ENCODE measurements at regions not wholly inside any gene's neighbourhood (a gene's known extent, or its start where the extent isn't known, plus 50 kb on each side); places are given as distances from the start of the nearest gene placed in this dataset.

GRCh38 chr7:67984326-67984725 is 987.7 kb downstream of the TYW1 start:
- FAIRE-seq (no peak), DNase-seq (ENCODE audit: low spot score) (no peak)

GRCh38 chr7:67989142-67989541 is 992.5 kb downstream of the TYW1 start:
- DNase-seq (ENCODE audit: low spot score) = no peak
- no peak for FAIRE-seq

- FAIRE-seq = no peak
These were observed 993.4 kb downstream of the TYW1 start for GRCh38 chr7:67990003-67990402.

GRCh38 chr7:67990716-67991115 is 994.1 kb downstream of the TYW1 start:
- DNase-seq (ENCODE audit: low spot score) = no peak
- no peak for FAIRE-seq

More at GRCh38 chr7:67990003-67990402, 993.4 kb downstream of the TYW1 start:
- no peak for DNase-seq (ENCODE audit: low spot score)

DNA sequence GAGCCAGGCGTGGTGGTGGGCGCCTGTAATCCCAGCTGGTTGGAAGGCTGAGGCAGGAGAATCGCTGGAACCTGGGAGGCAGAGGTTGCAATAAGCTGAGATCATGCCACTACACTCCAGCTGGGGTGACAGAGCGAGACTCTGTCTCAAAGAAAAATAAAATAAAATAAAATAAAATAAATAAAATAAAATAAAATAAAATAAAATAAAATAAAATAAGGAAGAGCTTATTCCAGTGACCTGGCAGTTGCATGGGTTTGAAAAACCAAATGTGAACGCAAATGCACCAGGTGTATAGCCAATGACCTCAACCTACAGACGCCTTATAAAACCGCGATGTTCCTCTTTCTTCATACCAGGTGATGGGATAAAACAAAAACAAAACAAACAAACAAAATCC is 995.7 kb downstream of the TYW1 start:
- DNase-seq (ENCODE audit: low spot score) (no peak), FAIRE-seq (no peak)

DNA sequence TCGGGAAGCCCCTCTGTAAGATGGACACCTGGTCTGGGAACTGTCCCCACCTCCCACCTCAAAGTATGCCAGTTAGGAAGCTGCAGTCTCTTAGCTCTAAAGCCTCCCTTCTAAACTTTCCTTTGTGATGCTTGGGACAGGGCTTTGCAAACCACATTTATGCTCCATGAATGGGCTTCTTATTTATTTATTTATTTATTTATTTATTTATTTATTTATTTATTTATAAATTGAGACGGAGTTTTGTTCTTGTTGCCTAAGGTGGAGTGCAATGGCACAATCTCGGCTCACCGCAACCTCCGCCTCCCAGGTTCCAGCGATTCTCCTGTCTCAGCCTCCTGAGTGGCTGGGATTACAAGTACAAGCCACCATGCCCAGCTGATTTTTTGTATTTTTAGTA is 1009.4 kb downstream of the TYW1 start:
- FAIRE-seq (no peak), DNase-seq (ENCODE audit: low spot score) (no peak)

- FAIRE-seq = no peak
- no peak for DNase-seq (ENCODE audit: low spot score)
These were observed 1010.0 kb downstream of the TYW1 start for GRCh38 chr7:68006619-68007018.

GRCh38 chr7:68009716-68010115 is 1013.1 kb downstream of the TYW1 start:
- no peak for FAIRE-seq
- no peak for DNase-seq (ENCODE audit: low spot score)

DNA sequence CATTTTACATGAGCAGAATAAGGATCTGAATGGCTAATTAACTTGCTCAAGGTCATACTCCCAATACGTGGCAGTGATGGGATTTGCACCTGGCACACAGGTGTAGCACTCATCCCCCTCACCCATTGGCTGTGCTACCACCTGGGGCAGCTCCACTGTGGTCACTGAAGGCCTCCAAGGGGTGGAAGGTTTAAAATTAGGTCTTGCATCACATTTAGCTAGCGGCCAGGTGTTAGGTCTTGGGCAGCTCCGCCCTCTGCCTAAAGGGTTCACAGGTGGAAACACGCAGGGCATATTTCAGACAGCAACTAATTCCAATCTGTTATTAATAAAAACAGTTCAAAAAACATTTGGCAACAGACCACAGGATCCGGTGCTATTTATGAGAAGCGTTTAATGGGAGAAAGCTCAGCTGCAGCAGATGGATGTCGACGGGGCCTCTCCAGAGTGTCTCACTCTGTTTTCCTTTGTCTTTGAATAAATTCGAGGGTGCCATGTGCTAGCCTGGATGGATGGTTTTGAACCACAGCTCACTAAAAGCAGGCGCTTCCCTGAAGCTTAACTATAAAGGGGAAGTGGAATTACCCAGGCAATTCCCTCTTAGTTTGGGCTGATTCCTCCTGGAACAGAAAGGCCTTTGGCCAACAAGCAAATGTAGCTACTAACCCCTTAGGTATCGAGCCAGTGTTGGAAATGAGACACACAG is 1017.6 kb downstream of the TYW1 start:
- no peak for FAIRE-seq
- DNase-seq (ENCODE audit: low spot score) = no peak

DNA sequence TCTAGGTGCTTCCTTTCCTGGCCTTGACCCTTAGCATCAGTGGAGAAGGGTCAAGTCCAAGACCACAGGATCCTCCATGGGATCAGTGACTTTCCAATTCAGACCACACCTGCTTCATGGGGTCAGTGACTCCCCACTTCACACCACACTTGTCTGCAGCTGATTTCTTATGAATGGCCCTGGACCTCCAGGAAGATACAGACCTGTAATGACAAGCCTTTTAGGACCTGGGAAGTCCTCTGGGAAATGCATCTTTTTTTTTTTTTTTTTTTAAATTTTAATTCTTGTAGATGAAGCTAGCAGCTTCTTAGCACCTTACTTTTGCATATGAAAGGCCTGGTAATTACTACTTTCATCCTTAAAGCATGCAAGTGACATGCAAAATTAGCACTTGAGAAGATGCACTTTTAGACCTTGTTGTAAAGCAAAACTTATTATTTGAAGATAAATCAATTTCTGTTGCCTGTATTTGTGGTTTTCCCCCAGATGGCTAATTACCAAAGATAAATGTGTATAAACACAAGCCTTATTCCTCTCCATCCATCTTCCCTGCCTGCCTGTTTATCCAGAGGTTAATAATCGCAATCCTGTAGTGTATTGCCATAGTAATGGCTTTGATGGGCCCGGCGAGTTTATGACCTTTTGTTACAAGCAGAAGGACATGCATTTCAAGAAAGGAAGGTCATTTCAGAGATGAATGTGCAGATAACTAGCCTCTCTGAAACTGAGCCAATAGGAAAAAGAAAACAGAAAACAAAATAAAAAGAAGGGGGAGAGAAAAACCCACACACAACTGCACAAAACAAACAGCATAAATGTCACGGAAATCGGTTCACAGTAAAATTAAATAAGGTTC is 1018.7 kb downstream of the TYW1 start:
- DNase-seq (ENCODE audit: low spot score) = no peak
- FAIRE-seq = no peak

GRCh38 chr7:68015978-68016532 is 1019.4 kb downstream of the TYW1 start:
- DNase-seq (ENCODE audit: low spot score) (no peak), FAIRE-seq (no peak)

- FAIRE-seq (no peak), DNase-seq (ENCODE audit: low spot score) (no peak)
These were observed 1023.5 kb downstream of the TYW1 start for GRCh38 chr7:68020102-68020501.

DNA sequence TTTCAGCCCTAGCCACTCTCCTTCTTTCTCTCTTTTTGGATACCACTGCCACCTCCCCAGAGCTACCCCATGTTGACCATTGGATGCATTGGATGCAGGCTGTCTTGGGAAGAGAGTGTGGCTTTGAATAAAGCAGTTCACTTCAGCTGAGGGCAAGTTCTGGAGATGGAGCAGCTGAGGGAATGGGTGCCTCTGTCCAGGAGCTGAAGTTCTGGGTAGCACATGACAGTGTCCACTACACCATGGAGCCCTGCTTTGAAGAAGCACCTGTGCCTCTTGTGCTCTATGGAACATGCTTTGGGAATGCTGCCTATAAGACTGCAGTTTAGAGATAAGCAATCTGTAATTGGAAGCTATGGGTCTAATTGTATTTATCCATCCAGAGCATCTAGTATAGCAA is 1028.7 kb downstream of the TYW1 start:
- FAIRE-seq = no peak
- no peak for DNase-seq (ENCODE audit: low spot score)

- DNase-seq (ENCODE audit: low spot score) = no peak
- no peak for FAIRE-seq
These were observed 1033.9 kb downstream of the TYW1 start for GRCh38 chr7:68030530-68030929.

GRCh38 chr7:68031180-68031943 is 1034.7 kb downstream of the TYW1 start:
- FAIRE-seq (no peak), DNase-seq (ENCODE audit: low spot score) (no peak)

DNA sequence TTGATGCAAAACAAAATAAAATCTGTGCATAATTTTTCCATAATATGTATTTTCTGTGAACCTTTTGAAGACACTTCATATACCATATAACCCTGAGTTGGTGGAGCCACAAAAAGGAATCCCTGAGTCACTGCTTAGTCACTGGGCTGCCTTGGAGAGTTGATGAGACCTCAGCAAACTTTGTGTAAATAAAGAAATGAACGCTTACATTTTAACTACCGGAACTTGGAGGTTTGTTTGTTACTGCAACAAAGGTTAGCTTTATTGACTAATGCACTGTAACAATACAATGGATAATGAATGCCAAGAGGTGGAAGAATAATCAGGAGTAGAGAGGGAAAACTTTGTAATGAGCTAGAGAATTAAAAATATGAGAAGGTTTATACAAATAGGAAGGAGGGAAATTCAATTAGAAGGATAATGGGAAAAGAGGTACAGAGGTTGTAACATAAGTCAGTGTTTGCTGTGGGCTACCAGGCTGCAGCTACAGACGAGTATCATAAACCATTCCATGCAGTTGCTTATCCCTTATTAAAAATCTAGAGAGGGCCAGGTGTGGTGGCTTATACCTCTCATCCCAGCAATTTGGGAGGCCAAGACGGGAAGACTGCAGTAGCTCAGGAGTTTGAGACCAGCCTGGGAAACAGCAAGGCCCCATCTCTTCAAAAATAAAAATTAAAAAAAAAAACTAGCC is 1042.1 kb downstream of the TYW1 start:
- DNase-seq (ENCODE audit: low spot score) = peak; percentile 73
- FAIRE-seq = peak; percentile 81

DNA sequence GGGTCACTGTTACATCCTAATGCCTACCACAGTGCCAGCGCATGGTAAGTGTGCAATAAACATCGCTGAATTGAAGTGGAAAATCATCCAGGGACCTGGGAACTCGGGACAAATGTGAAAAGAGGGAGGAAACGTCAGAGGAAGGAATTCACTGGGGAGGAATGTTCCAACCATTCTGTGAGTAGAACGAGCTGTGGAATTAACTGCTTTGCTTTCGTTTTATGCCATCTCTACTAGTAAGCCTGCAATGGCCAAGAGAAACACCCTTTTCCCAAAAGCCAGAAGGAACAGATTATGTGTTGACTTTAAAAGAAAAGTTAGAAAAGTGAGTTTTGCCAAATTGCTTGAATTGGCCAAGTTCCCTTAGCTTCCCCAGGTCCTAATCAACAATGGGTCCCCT is 1044.9 kb downstream of the TYW1 start:
- FAIRE-seq (no peak), DNase-seq (ENCODE audit: low spot score) (no peak)

DNA sequence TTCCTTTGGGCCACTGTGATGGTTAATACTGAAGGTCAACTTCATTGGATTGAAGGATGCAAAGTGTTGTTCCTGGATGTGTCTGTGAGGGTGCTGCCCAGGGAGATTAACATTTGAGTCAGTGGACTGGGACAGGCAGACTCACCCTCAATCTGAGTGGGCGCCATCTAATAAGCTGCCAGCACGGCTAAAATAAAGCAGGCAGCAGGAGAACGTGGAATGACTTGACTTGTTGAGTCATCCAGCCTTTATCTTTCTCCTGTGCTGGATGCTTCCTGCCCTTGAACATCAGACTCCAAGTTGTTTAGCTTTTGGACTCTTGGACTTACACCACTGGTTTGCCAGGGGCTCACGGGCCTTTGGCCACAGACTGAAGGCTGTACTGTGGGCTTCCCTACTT is 1046.9 kb downstream of the TYW1 start:
- DNase-seq (ENCODE audit: low spot score) (no peak), FAIRE-seq (no peak)

- DNase-seq (ENCODE audit: low spot score) (no peak), FAIRE-seq (no peak)
These were observed 1054.0 kb downstream of the TYW1 start for GRCh38 chr7:68050627-68051026.

GRCh38 chr7:68058014-68058413 is 1061.4 kb downstream of the TYW1 start:
- no peak for FAIRE-seq
- no peak for DNase-seq (ENCODE audit: low spot score)

GRCh38 chr7:68063171-68063570 is 1066.5 kb downstream of the TYW1 start:
- DNase-seq (ENCODE audit: low spot score) = no peak
- no peak for FAIRE-seq

All from urothelium cell line (cell line).